Fibroblast of lung (primary cell): ENCODE measurements at regions not wholly inside any gene's neighbourhood (a gene's known extent, or its start where the extent isn't known, plus 50 kb on each side); places are given as distances from the start of the nearest gene placed in this dataset.

Experiments used
- DNase-seq, 2 donors: peaks; one replicate each; pipeline versions ENCODE4 v3.0.0 to v3.0.0-alpha.2; 2010; ENCODE audit warnings: low read depth in 2 of 2
- H2AFZ ChIP-seq: 2 replicates; pipeline ENCODE4 v1.5.1; 2012; ENCODE audit warnings: low read length, control low read depth, inconsistent platforms
- H3K27ac ChIP-seq: 2 replicates; pipeline ENCODE4 v1.5.1; 2011; ENCODE audit warnings: low read length, control low read depth; ENCODE audit not compliant: insufficient read depth
- H3K27me3 ChIP-seq: 2 replicates; pipeline ENCODE4 v1.5.1; 2011; ENCODE audit warnings: mild to moderate bottlenecking, low read length; ENCODE audit not compliant: control insufficient read depth, insufficient read depth
- H3K36me3 ChIP-seq: 2 replicates; pipeline ENCODE4 v1.5.1; 2011; ENCODE audit warnings: low read length; ENCODE audit not compliant: control insufficient read depth, insufficient read depth
- H3K4me1 ChIP-seq: 2 replicates; pipeline ENCODE4 v1.5.1; 2011; ENCODE audit warnings: low read length; ENCODE audit not compliant: control insufficient read depth, insufficient read depth; ENCODE audit errors: extremely low read depth
- H3K4me2 ChIP-seq: 2 replicates; pipeline ENCODE4 v1.5.1; 2011; ENCODE audit warnings: low read length, control low read depth; ENCODE audit not compliant: insufficient read depth; ENCODE audit errors: extremely low read depth
- H3K4me3 ChIP-seq, 4 experiments: fragments of 200-600 bp in 1 of 4; sonication (generic) in 1 of 4; replicated peaks in 1 of 4; 2 replicates each; pipeline ENCODE4 v1.5.1; 2011 to 2016; ENCODE audit warnings: low read length in 4 of 4, low read depth in 3 of 4, mild to moderate bottlenecking in 3 of 4, control low read depth in 2 of 4, inconsistent platforms in 1 of 4, mixed read lengths in 1 of 4; ENCODE audit not compliant: insufficient read depth in 1 of 4; ENCODE audit errors: control extremely low read depth in 1 of 4
- H3K79me2 ChIP-seq: 2 replicates; pipeline ENCODE4 v1.5.1; 2012; ENCODE audit warnings: mild to moderate bottlenecking, low read length, inconsistent platforms; ENCODE audit not compliant: control insufficient read depth, insufficient read depth
- H3K9ac ChIP-seq: 2 replicates; pipeline ENCODE4 v1.5.1; 2011; ENCODE audit warnings: mild to moderate bottlenecking, low read length, control low read depth; ENCODE audit not compliant: insufficient read depth
- H3K9me3 ChIP-seq: 2 replicates; pipeline ENCODE4 v1.5.1; 2012; ENCODE audit warnings: low read depth, low read length; ENCODE audit not compliant: control insufficient read depth, insufficient read depth
- H4K20me1 ChIP-seq: 2 replicates; pipeline ENCODE4 v1.5.1; 2011; ENCODE audit warnings: low read length; ENCODE audit not compliant: control insufficient read depth, insufficient read depth; ENCODE audit errors: extremely low read depth
- CTCF ChIP-seq, 2 donors: IDR thresholded peaks in 1 of 2; conservative IDR thresholded peaks in 1 of 2; 1 replicate in 1 of 2; 2 replicates in 1 of 2; pipeline ENCODE4 v1.5.1; 2011 to 2012; ENCODE audit warnings: low read length in 2 of 2, control low read depth in 1 of 2, inconsistent platforms in 1 of 2, low read depth in 1 of 2, mild to moderate bottlenecking in 1 of 2
- EZH2 ChIP-seq: IDR thresholded peaks from 2 replicates; pipeline ENCODE4 v1.5.1; 2012; ENCODE audit warnings: low read length, control low read depth, mild to moderate bottlenecking; ENCODE audit errors: missing control alignments

- no peak for DNase-seq
- Histone ChIP-seq H4K20me1 (no peaks in the 10 kb centered on the region), H3K4me1 (no peaks in the 10 kb centered on the region), H2AFZ (no peak overlapping the region), H3K36me3 (no peaks in the 10 kb centered on the region), H3K9ac (no peak overlapping the region), H3K27me3 (no peaks in the 10 kb centered on the region), H3K4me2 (no peak overlapping the region), H3K27ac (no peak overlapping the region), H3K79me2 (no peaks in the 10 kb centered on the region), H3K4me3 (no peak overlapping the region), H3K9me3 (no peaks in the 10 kb centered on the region)
- TF ChIP-seq EZH2 (no peak), CTCF (conservative IDR thresholded peaks at IDR 0.05 in 1 of 2, IDR thresholded peaks at IDR 0.05 in 1 of 2; ENCODE audit: low read depth in 1 of 2, low read length in 2 of 2) (no peak)
These were observed 123.4 kb upstream of the RFC3 start for GRCh38 chr13:33694546-33694945.

- no peak overlapping the region for H2AFZ ChIP-seq
- DNase-seq, result no peak
- H3K4me3 ChIP-seq, result no peak overlapping the region
- no peaks in the 10 kb centered on the region for H3K4me1 ChIP-seq
- H3K36me3 ChIP-seq, result no peaks in the 10 kb centered on the region
- H3K27ac ChIP-seq, result no peak overlapping the region
- TF ChIP-seq CTCF (conservative IDR thresholded peaks at IDR 0.05 in 1 of 2, IDR thresholded peaks at IDR 0.05 in 1 of 2; ENCODE audit: low read depth in 1 of 2, low read length in 2 of 2), result no peak
- no peak for TF ChIP-seq EZH2
- H3K9ac ChIP-seq, result no peak overlapping the region
- H3K9me3 ChIP-seq, result no peaks in the 10 kb centered on the region
- no peaks in the 10 kb centered on the region for H4K20me1 ChIP-seq
- no peaks in the 10 kb centered on the region for H3K27me3 ChIP-seq
- no peaks in the 10 kb centered on the region for H3K79me2 ChIP-seq
- H3K4me2 ChIP-seq, result no peak overlapping the region
These were observed 121.4 kb upstream of the RFC3 start for GRCh38 chr13:33696530-33696929.

- no peak for DNase-seq
- no peaks in the 10 kb centered on the region for H3K9me3 ChIP-seq
- no peak overlapping the region for H2AFZ ChIP-seq
- no peak overlapping the region for H3K9ac ChIP-seq
- H4K20me1 ChIP-seq, result no peaks in the 10 kb centered on the region
- no peaks in the 10 kb centered on the region for H3K27me3 ChIP-seq
- H3K27ac ChIP-seq, result no peak overlapping the region
- no peak overlapping the region for H3K4me3 ChIP-seq
- TF ChIP-seq EZH2 (no peak), CTCF (conservative IDR thresholded peaks at IDR 0.05 in 1 of 2, IDR thresholded peaks at IDR 0.05 in 1 of 2; ENCODE audit: low read depth in 1 of 2, low read length in 2 of 2) (no peak)
- H3K4me1 ChIP-seq, result no peaks in the 10 kb centered on the region
- H3K36me3 ChIP-seq, result no peaks in the 10 kb centered on the region
- no peak overlapping the region for H3K4me2 ChIP-seq
- H3K79me2 ChIP-seq, result no peaks in the 10 kb centered on the region
These were observed 120.0 kb upstream of the RFC3 start for GRCh38 chr13:33697926-33698325.
